A549 (cell line): ENCODE measurements at regions not wholly inside any gene's neighbourhood (a gene's known extent, or its start where the extent isn't known, plus 50 kb on each side); places are given as distances from the start of the nearest gene placed in this dataset.

Source experiments
- ATAC-seq, 2 experiments: fragments of 200-7000 bp in 1 of 2; fragments of >200 bp in 1 of 2; cut with Nextera tagmentation in 1 of 2; cut with Tn5 transposase in 1 of 2; 3 replicates each; pipeline versions ENCODE4 v1.8.0 to v1.9.1; 2018 to 2020; ENCODE audit warnings: mild to moderate bottlenecking in 1 of 2, moderate library complexity in 1 of 2
- CTCF ChIA-PET: fragments of 300-600 bp; sonication (Branson Sonifier 250); formaldehyde crosslinking; extraction: SDS; loops from one replicate; lab custom pipeline; 2021; ENCODE audit warnings: antibody characterized with exemption, inconsistent platforms; lab: Yijun Ruan, JAX
- POLR2A ChIA-PET: fragments of 350-600 bp; formaldehyde crosslinking; extraction: SDS; loops from one replicate; lab custom pipeline; 2021; ENCODE audit warnings: antibody characterized with exemption, inconsistent platforms; lab: Yijun Ruan, JAX
- DNase-seq, 2 experiments: peaks; one replicate each; pipeline versions ENCODE4 v3.0.0 to v3.0.0-alpha.2; 2011 to 2016; ENCODE audit warnings: low read depth in 1 of 2, low spot score in 1 of 2
- FAIRE-seq: peaks from 2 replicates; lab custom pipeline; 2011; peaks lifted over from hg19 to GRCh38; lab: Jason Lieb, UNC
- H3K27ac ChIP-seq, 2 experiments: fragments of >200 bp; sonication (Bioruptor Twin); formaldehyde crosslinking; 3 replicates each; pipeline ENCODE4 v1.5.1; 2016 to 2017
- H3K4me1 ChIP-seq: fragments of >200 bp; sonication (Bioruptor Twin); formaldehyde crosslinking; 3 replicates; pipeline ENCODE4 v1.6.1; 2016
- H3K4me2 ChIP-seq: fragments of >200 bp; sonication (Bioruptor Twin); formaldehyde crosslinking; 3 replicates; pipeline ENCODE4 v1.6.1; 2016
- H3K4me3 ChIP-seq: fragments of >200 bp; sonication (Bioruptor Twin); formaldehyde crosslinking; 3 replicates; pipeline ENCODE4 v1.5.1; 2016
- H3K9me3 ChIP-seq: fragments of >200 bp; sonication (Bioruptor Twin); formaldehyde crosslinking; 3 replicates; pipeline ENCODE4 v1.6.1; 2016
- CBX8 ChIP-seq: fragments of 200-600 bp; sonication (generic); IDR thresholded peaks from 2 replicates; pipeline ENCODE4 v1.6.1; 2016
- CHD2 ChIP-seq: fragments of 150-350 bp; IDR thresholded peaks from 2 replicates; pipeline ENCODE4 v1.6.1; 2014; ENCODE audit warnings: low read length; ENCODE audit not compliant: partially characterized antibody
- ESRRA ChIP-seq: fragments of 150-350 bp; IDR thresholded peaks from 2 replicates; pipeline ENCODE4 v1.6.1; 2014; ENCODE audit warnings: mild to moderate bottlenecking, low read length, borderline replicate concordance
- FOSB ChIP-seq: fragments of 250-450 bp; sonication (Bioruptor Pico); IDR thresholded peaks from 2 replicates; pipeline ENCODE4 v1.5.0; 2020; ENCODE audit warnings: mild to moderate bottlenecking, moderate library complexity
- HOXB13 ChIP-seq: fragments of 250-450 bp; sonication (Bioruptor Pico); IDR thresholded peaks from 2 replicates; pipeline ENCODE4 v1.5.0; 2020; ENCODE audit warnings: low read depth, mild to moderate bottlenecking, moderate library complexity
- KDM5A ChIP-seq: fragments of 200-600 bp; sonication (generic); IDR thresholded peaks from 2 replicates; pipeline ENCODE4 v1.6.1; 2016; ENCODE audit warnings: antibody characterized with exemption, mild to moderate bottlenecking
- MAFK ChIP-seq: fragments of 450-650 bp; IDR thresholded peaks from 2 replicates; pipeline ENCODE4 v1.6.1; 2014; ENCODE audit not compliant: partially characterized antibody
- MAX ChIP-seq: IDR thresholded peaks from 2 replicates; pipeline ENCODE4 v1.6.1; 2012
- NPAS2 ChIP-seq: fragments of 250-450 bp; sonication (Bioruptor Pico); IDR thresholded peaks from 2 replicates; pipeline ENCODE4 v1.8.0; 2022; ENCODE audit warnings: mild to moderate bottlenecking, moderate library complexity, borderline replicate concordance
- NR3C1 ChIP-seq: fragments of >200 bp; sonication (Bioruptor Twin); formaldehyde crosslinking; IDR thresholded peaks from 3 replicates; pipeline ENCODE4 v1.6.1; 2017
- POLR2A ChIP-seq: IDR thresholded peaks from 2 replicates; pipeline ENCODE4 v1.6.1; 2012; ENCODE audit warnings: mild to moderate bottlenecking, low read length
- POLR2AphosphoS2 ChIP-seq: conservative IDR thresholded peaks from 2 replicates; pipeline ENCODE4 v1.6.1; 2012; ENCODE audit warnings: low read length, improper control_type of control experiment, inconsistent platforms
- RARB ChIP-seq: fragments of 250-450 bp; sonication (Bioruptor Pico); IDR thresholded peaks from 2 replicates; pipeline ENCODE4 v1.8.0; 2021; ENCODE audit warnings: mild to moderate bottlenecking, moderate library complexity
- RCOR1 ChIP-seq: fragments of 150-350 bp; IDR thresholded peaks from 2 replicates; pipeline ENCODE4 v1.6.1; 2014; ENCODE audit warnings: antibody characterized with exemption, low read length, low read depth
- SREBF2 ChIP-seq: fragments of 450-650 bp; IDR thresholded peaks from 2 replicates; pipeline ENCODE4 v1.6.1; 2014; ENCODE audit warnings: mild to moderate bottlenecking, moderate library complexity
- ZSCAN20 ChIP-seq: fragments of 250-450 bp; sonication (Bioruptor Pico); IDR thresholded peaks from 2 replicates; pipeline ENCODE4 v1.8.0; 2022; ENCODE audit warnings: mild to moderate bottlenecking, moderate library complexity
- WGBS: methylation state at CpG from one replicate; pipeline ENCODE4 v1.1.6; 2017; ENCODE audit errors: missing lambda C conversion rate; 5-methylcytosine and 5-hydroxymethylcytosine counted together
- TF ChIP-seq, protein P1 (sequence below): IDR thresholded peaks from 2 replicates; pipeline ENCODE4 v1.6.1; 2012; ENCODE audit warnings: low read depth, borderline replicate concordance
- TF ChIP-seq, protein P2 (sequence below): fragments of 250-450 bp; sonication (Bioruptor Pico); IDR thresholded peaks from 2 replicates; pipeline ENCODE4 v1.5.0; 2020; ENCODE audit warnings: low read depth, mild to moderate bottlenecking, moderate library complexity
- TF ChIP-seq, protein P3 (sequence below): fragments of 450-650 bp; IDR thresholded peaks from 2 replicates; pipeline ENCODE4 v1.6.1; 2014; ENCODE audit warnings: antibody characterized with exemption
- TF ChIP-seq, protein P4 (sequence below): fragments of >200 bp; sonication (Bioruptor Twin); formaldehyde crosslinking; IDR thresholded peaks from 3 replicates; pipeline ENCODE4 v1.5.1; 2016
- TF ChIP-seq, protein P5 (sequence below): fragments of 200-600 bp; sonication (generic); IDR thresholded peaks from 2 replicates; pipeline ENCODE4 v1.6.1; 2016; ENCODE audit warnings: antibody characterized with exemption, mild to moderate bottlenecking, moderate library complexity

DNA sequence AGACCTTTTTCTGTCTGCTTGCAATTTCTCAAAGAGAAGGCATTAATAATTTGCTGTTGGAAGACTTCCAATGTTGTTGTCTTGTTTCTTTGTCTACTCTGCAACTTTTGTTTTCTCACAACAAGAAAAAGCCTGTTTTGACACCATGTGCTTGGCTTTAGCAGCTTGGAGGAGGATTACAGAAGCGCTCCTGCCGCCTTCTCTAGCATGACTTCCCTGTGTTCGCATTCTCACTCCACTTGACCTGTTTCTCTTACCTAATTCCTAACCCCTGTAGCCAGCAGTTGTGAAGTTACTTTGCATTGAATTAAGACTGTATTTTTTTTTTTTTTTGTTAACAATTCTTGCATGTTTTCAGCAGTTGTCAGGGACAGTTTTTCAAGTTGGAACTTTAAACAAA is 235.3 kb upstream of the GOLIM4 start:
- 6% methylated on average over 3 of the region's 3 CpGs for WGBS
- no peak for TF ChIP-seq CBX8
- TF ChIP-seq, protein P1, sequence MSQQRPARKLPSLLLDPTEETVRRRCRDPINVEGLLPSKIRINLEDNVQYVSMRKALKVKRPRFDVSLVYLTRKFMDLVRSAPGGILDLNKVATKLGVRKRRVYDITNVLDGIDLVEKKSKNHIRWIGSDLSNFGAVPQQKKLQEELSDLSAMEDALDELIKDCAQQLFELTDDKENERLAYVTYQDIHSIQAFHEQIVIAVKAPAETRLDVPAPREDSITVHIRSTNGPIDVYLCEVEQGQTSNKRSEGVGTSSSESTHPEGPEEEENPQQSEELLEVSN, result no peak
- no peak for TF ChIP-seq POLR2AphosphoS2
- no peak for TF ChIP-seq ZSCAN20
- no peak for TF ChIP-seq FOSB
- no peak for TF ChIP-seq NR3C1
- TF ChIP-seq CHD2, result no peak
- no peak for TF ChIP-seq POLR2A
- no peak for TF ChIP-seq NPAS2 (CRISPR knock-in tag)
- TF ChIP-seq RCOR1, result no peak
- TF ChIP-seq HOXB13 (CRISPR knock-in tag), result no peak
- TF ChIP-seq, protein P2, sequence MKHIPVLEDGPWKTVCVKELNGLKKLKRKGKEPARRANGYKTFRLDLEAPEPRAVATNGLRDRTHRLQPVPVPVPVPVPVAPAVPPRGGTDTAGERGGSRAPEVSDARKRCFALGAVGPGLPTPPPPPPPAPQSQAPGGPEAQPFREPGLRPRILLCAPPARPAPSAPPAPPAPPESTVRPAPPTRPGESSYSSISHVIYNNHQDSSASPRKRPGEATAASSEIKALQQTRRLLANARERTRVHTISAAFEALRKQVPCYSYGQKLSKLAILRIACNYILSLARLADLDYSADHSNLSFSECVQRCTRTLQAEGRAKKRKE (CRISPR knock-in tag), result no peak
- TF ChIP-seq MAX, result no peak
- ChIA-PET CTCF (interaction anchor here (0.7 kb wide), 1 partner anchor 116 kb away, joined by 3 read pairs; no protein-coding TSS in a partner anchor), POLR2A (no interaction called here)
- no peak overlapping the region for H3K4me2 ChIP-seq
- no peak overlapping the region for H3K27ac ChIP-seq
- FAIRE-seq, result no peak
- H3K4me3 ChIP-seq, result no peak overlapping the region
- no peaks in the 10 kb centered on the region for H3K4me1 ChIP-seq
- ATAC-seq, result no peak
- no peak for DNase-seq
- H3K9me3 ChIP-seq, result no peaks in the 10 kb centered on the region

DNA sequence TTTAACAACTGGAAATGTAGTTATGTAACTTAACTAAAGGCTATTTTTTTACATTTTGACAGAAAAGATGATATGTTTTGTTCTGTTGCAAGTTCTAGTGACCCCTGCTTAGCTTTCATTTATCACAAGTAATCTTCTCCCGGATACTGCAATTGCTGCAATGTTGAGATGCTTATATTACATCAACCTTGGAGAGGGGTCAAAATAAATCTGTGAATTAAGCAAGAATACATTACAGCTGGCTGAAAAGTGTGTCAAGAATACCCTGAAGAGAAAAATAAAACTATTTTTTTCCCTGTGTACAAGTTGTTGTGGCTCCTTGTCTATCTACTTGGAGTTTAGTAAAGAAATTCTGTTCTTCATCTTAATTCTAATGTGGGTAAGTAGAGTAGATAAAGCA is 232.1 kb upstream of the GOLIM4 start:
- H3K27ac ChIP-seq, result no peak overlapping the region
- 3% methylated on average over 1 of the region's 1 CpG for WGBS
- no peak overlapping the region for H3K4me2 ChIP-seq
- no peak for DNase-seq
- POLR2A ChIA-PET, result no interaction called here
- no peak for FAIRE-seq
- H3K4me1 ChIP-seq, result no peaks in the 10 kb centered on the region
- CTCF ChIA-PET, result no interaction called here
- H3K4me3 ChIP-seq, result no peak overlapping the region
- ATAC-seq, result no peak
- no peak for TF ChIP-seq MAFK
- no peak for TF ChIP-seq RCOR1
- TF ChIP-seq, protein P3, sequence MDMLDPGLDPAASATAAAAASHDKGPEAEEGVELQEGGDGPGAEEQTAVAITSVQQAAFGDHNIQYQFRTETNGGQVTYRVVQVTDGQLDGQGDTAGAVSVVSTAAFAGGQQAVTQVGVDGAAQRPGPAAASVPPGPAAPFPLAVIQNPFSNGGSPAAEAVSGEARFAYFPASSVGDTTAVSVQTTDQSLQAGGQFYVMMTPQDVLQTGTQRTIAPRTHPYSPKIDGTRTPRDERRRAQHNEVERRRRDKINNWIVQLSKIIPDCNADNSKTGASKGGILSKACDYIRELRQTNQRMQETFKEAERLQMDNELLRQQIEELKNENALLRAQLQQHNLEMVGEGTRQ, result no peak
- TF ChIP-seq RARB (CRISPR knock-in tag), result no peak
- no peak for TF ChIP-seq MAX
- no peak for TF ChIP-seq CBX8
- no peak for TF ChIP-seq KDM5A
- TF ChIP-seq, protein P4, sequence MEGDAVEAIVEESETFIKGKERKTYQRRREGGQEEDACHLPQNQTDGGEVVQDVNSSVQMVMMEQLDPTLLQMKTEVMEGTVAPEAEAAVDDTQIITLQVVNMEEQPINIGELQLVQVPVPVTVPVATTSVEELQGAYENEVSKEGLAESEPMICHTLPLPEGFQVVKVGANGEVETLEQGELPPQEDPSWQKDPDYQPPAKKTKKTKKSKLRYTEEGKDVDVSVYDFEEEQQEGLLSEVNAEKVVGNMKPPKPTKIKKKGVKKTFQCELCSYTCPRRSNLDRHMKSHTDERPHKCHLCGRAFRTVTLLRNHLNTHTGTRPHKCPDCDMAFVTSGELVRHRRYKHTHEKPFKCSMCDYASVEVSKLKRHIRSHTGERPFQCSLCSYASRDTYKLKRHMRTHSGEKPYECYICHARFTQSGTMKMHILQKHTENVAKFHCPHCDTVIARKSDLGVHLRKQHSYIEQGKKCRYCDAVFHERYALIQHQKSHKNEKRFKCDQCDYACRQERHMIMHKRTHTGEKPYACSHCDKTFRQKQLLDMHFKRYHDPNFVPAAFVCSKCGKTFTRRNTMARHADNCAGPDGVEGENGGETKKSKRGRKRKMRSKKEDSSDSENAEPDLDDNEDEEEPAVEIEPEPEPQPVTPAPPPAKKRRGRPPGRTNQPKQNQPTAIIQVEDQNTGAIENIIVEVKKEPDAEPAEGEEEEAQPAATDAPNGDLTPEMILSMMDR, result no peak
- TF ChIP-seq ESRRA, result no peak
- TF ChIP-seq SREBF2, result no peak
- TF ChIP-seq, protein P5, sequence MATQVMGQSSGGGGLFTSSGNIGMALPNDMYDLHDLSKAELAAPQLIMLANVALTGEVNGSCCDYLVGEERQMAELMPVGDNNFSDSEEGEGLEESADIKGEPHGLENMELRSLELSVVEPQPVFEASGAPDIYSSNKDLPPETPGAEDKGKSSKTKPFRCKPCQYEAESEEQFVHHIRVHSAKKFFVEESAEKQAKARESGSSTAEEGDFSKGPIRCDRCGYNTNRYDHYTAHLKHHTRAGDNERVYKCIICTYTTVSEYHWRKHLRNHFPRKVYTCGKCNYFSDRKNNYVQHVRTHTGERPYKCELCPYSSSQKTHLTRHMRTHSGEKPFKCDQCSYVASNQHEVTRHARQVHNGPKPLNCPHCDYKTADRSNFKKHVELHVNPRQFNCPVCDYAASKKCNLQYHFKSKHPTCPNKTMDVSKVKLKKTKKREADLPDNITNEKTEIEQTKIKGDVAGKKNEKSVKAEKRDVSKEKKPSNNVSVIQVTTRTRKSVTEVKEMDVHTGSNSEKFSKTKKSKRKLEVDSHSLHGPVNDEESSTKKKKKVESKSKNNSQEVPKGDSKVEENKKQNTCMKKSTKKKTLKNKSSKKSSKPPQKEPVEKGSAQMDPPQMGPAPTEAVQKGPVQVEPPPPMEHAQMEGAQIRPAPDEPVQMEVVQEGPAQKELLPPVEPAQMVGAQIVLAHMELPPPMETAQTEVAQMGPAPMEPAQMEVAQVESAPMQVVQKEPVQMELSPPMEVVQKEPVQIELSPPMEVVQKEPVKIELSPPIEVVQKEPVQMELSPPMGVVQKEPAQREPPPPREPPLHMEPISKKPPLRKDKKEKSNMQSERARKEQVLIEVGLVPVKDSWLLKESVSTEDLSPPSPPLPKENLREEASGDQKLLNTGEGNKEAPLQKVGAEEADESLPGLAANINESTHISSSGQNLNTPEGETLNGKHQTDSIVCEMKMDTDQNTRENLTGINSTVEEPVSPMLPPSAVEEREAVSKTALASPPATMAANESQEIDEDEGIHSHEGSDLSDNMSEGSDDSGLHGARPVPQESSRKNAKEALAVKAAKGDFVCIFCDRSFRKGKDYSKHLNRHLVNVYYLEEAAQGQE, result no peak
- TF ChIP-seq ZSCAN20, result no peak
- no peaks in the 10 kb centered on the region for H3K9me3 ChIP-seq
